ENCODE measurements at regions not wholly inside any gene's neighbourhood (a gene's known extent, or its start where the extent isn't known, plus 50 kb on each side); places are given as distances from the start of the nearest gene placed in this dataset.

- H3K4me3 ChIP-seq (ENCODE audit: low read length): no peak overlapping the region
- DNase-seq (ENCODE audit: low read depth): no peak
- TF ChIP-seq, protein P1, sequence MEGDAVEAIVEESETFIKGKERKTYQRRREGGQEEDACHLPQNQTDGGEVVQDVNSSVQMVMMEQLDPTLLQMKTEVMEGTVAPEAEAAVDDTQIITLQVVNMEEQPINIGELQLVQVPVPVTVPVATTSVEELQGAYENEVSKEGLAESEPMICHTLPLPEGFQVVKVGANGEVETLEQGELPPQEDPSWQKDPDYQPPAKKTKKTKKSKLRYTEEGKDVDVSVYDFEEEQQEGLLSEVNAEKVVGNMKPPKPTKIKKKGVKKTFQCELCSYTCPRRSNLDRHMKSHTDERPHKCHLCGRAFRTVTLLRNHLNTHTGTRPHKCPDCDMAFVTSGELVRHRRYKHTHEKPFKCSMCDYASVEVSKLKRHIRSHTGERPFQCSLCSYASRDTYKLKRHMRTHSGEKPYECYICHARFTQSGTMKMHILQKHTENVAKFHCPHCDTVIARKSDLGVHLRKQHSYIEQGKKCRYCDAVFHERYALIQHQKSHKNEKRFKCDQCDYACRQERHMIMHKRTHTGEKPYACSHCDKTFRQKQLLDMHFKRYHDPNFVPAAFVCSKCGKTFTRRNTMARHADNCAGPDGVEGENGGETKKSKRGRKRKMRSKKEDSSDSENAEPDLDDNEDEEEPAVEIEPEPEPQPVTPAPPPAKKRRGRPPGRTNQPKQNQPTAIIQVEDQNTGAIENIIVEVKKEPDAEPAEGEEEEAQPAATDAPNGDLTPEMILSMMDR (conservative IDR thresholded peaks at IDR 0.05; ENCODE audit: low read length): no peak
Observed at GRCh38 chr16:82357237-82357636, 187.2 kb upstream of the MPHOSPH6 start.

DNA sequence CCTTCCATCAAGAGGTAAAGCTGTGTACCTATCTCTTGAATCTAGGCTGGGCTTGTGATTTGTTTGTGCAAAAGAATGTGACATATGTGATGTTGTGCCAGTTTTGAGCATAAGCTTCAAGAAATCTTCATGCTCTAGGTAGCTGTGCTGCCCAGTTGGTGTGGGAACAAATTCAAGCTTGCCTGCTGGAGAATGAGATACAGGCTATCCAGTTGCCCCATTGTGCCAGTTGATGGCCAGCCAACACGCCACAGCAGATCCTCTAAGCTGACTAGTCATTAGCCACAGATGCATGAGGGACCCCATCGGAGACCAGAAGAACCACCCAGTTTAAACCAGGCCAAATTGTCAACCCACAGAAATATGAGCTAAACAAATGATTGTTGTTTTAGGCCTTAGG, 180.5 kb upstream of the MPHOSPH6 start:
- H3K4me3 ChIP-seq (ENCODE audit: low read length): no peak overlapping the region
- TF ChIP-seq, protein P1 (conservative IDR thresholded peaks at IDR 0.05; ENCODE audit: low read length): no peak
- no peak for DNase-seq (ENCODE audit: low read depth)

DNA sequence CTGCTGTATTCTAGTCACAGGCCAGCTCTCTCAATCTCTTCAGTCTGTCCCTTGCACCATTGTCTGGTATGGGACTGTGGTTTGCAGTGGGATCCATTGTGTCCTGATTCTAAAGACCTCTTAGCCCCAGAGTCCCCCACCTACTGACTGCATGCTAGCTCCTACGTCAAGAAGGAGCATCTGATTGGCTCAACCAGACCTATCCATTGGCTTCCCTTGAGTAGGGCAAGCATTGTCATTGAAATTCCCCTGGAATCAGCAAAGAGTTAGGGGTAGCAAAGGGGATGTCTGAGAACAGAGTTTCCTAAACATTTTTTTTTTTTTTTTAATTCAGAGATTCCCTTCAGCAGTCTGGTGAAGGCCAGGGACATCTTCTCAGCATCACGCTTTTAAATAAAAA, 175.3 kb upstream of the MPHOSPH6 start:
- no peak for DNase-seq (ENCODE audit: low read depth)
- no peak overlapping the region for H3K4me3 ChIP-seq (ENCODE audit: low read length)
- TF ChIP-seq, protein P1 (conservative IDR thresholded peaks at IDR 0.05; ENCODE audit: low read length): no peak

DNA sequence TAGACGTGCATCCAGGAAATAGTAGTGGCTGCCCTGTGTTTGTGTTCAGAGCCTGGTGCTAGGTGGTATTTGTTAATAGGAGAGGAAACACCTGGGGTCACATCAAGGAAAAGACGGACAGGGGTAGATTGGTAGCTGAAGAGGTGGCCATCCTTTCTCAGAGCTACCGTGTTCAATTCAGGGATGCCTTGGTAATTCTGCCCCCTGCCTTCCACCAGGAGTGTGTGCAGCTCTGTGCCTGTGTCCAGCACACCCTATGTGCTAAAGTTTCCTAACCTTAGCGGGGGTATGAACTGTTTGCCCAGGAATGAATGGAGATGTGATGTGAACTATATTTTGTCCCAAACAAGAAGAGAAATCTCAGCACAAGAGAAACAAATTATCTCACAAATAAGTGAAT, 174.1 kb upstream of the MPHOSPH6 start:
- TF ChIP-seq, protein P1 (conservative IDR thresholded peaks at IDR 0.05; ENCODE audit: low read length): peak; percentile 22; the same call in 1 of the 2 replicates
- no peak overlapping the region for H3K4me3 ChIP-seq (ENCODE audit: low read length)
- no peak for DNase-seq (ENCODE audit: low read depth)

DNA sequence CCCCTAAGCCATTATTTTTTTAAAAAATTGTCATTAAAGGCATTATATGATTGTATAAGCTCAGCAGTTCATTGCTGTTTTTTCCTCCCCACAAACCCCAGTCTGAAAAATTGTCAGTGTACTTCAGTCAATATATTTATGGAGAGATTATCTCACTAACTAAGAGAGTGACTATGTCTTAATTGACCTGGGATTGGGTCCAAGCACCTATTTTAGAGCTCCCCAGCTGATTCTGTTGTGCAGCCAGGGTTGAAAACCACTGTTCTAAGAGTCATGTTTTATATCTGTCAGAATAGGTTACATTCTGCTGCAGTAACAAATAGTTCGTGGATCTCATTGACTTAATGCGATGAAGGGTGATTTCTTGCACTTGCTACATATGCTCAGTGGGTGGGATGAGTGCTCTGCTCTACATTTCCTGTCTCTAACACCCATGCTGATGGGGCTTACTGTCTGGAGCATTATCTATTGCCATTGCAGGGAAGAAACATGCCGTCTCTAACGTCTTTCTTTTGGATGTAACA, 171.2 kb upstream of the MPHOSPH6 start:
- DNase-seq (ENCODE audit: low read depth): no peak
- TF ChIP-seq, protein P1 (conservative IDR thresholded peaks at IDR 0.05; ENCODE audit: low read length): no peak
- H3K4me3 ChIP-seq (ENCODE audit: low read length): no peak overlapping the region

DNA sequence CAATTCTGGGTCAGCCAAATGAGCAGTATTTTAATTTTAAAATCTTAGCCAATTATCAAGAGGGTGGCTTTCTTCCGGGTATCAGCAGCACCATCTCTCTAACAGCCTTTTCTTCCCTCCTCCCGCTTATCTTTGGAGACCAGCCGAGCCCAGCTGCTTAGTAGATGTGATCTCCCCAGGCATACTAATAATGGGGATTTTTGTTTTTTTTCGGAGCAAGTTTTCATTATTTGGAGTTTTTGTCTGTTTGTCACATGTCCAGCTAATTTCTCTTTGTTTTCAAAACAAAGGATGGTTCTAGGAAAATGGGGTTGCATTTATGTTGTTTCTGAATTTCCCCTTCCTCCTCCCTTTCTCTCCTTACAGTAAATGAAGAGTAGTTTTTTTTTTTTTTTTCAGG, 170.5 kb upstream of the MPHOSPH6 start:
- no peak for DNase-seq (ENCODE audit: low read depth)
- no peak overlapping the region for H3K4me3 ChIP-seq (ENCODE audit: low read length)
- TF ChIP-seq, protein P1 (conservative IDR thresholded peaks at IDR 0.05; ENCODE audit: low read length): no peak

DNA sequence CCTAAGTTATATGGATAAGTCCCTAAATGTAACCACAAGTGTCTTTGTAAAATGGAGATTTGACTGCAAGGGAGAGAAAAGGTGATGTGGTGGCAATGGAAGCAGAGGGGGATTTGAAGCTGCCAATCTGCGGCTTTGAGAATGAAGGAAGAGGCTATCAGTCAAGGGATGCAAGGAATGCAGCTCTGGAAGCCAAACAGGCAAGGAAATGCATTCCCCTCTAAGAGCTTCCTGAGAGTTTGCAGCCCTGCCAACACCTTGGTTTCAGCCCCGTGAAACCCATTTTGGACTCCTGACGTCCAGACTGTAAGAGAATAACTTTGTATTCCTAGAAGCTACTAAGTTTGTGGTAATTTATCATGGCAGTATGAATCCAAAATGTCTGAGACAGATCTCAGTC, 167.3 kb upstream of the MPHOSPH6 start:
- H3K4me3 ChIP-seq (ENCODE audit: low read length): no peak overlapping the region
- DNase-seq (ENCODE audit: low read depth): no peak
- TF ChIP-seq, protein P1 (conservative IDR thresholded peaks at IDR 0.05; ENCODE audit: low read length): no peak
